HCT116 (cell line): ENCODE measurements at regions not wholly inside any gene's neighbourhood (a gene's known extent, or its start where the extent isn't known, plus 50 kb on each side); places are given as distances from the start of the nearest gene placed in this dataset.

ENCODE experiments used
- ATAC-seq: fragments of 200-7000 bp; cut with Tn5 transposase; 2 replicates; pipeline ENCODE4 v1.9.1; 2020; ENCODE audit warnings: mild to moderate bottlenecking, moderate library complexity
- BruUV-seq: library from RNA; stranded (reverse); fragments of 400-500 nt; replicated peaks from 2 replicates; lab custom pipeline; 2021; lab: Mats Ljungman, UMichigan
- CTCF ChIA-PET: fragments of 300-600 bp; sonication (Branson Sonifier 250); formaldehyde crosslinking; loops from one replicate; lab custom pipeline; 2021; ENCODE audit warnings: antibody characterized with exemption; lab: Charles Lee
- POLR2A ChIA-PET: fragments of 300-600, 350-600 bp; sonication (Branson Sonifier 250); formaldehyde crosslinking; loops from one replicate; lab custom pipeline; 2021; ENCODE audit warnings: antibody characterized with exemption; lab: Charles Lee
- RAD21 ChIA-PET, 2 experiments: fragments of 300-600 bp; sonication (Branson Sonifier 250); formaldehyde crosslinking; loops; one replicate each; lab custom pipeline; 2023; ENCODE audit warnings: low total read pairs in 2 of 2; ENCODE audit not compliant: uncharacterized antibody in 2 of 2, unreplicated experiment in 2 of 2, low non-redundant PET in 1 of 2; lab: Charles Lee
- DNase-seq: peaks from one replicate; pipeline ENCODE4 v3.0.0-alpha.2; 2010; ENCODE audit warnings: low read depth, low spot score
- H2AFZ ChIP-seq: fragments of 200-600 bp; shearing (Covaris generic), sonication (generic); 2 replicates; pipeline ENCODE4 v1.6.1; 2017; ENCODE audit warnings: low read depth, mixed run types, mixed read lengths, antibody characterized with exemption, low read length; ENCODE audit not compliant: poor library complexity, severe bottlenecking
- H3K27ac ChIP-seq: 2 replicates; pipeline ENCODE4 v1.5.1; 2012; ENCODE audit warnings: low read depth, low read length
- H3K27me3 ChIP-seq: fragments of 200-600 bp; sonication (generic); 2 replicates; pipeline ENCODE4 v1.6.1; 2016; ENCODE audit warnings: mixed run types, low read length, mixed read lengths; ENCODE audit not compliant: insufficient read depth
- H3K36me3 ChIP-seq, 2 experiments: fragments of 200-500 bp in 1 of 2; fragments of 200-600 bp in 1 of 2; sonication (Bioruptor generic) in 1 of 2; sonication (generic) in 1 of 2; 2 replicates each; pipeline versions ENCODE4 v1.5.1 to v1.6.1; 2014 to 2016; ENCODE audit warnings: low read length in 2 of 2, inconsistent platforms in 1 of 2, mixed read lengths in 1 of 2, mixed run types in 1 of 2; ENCODE audit not compliant: insufficient read depth in 2 of 2, control insufficient read depth in 1 of 2
- H3K4me1 ChIP-seq, 2 experiments: fragments of 200-600 bp in 1 of 2; sonication (generic) in 1 of 2; 2 replicates each; pipeline versions ENCODE4 v1.5.1 to v1.6.1; 2012 to 2017; ENCODE audit warnings: low read length in 2 of 2, inconsistent platforms in 1 of 2, mild to moderate bottlenecking in 1 of 2, mixed read lengths in 1 of 2, mixed run types in 1 of 2, moderate library complexity in 1 of 2; ENCODE audit not compliant: insufficient read depth in 2 of 2, control insufficient read depth in 1 of 2
- H3K4me2 ChIP-seq: fragments of 200-600 bp; sonication (generic); 2 replicates; pipeline ENCODE4 v1.6.1; 2017; ENCODE audit warnings: mixed run types, low read length, mixed read lengths
- H3K4me3 ChIP-seq, 2 experiments: fragments of 200-600 bp in 1 of 2; sonication (generic) in 1 of 2; replicated peaks in 1 of 2; 2 replicates each; pipeline ENCODE4 v1.5.1; 2011 to 2016; ENCODE audit warnings: low read length in 2 of 2, control low read depth in 1 of 2, low read depth in 1 of 2, mild to moderate bottlenecking in 1 of 2, mixed read lengths in 1 of 2, mixed run types in 1 of 2
- H3K79me2 ChIP-seq: fragments of 200-600 bp; sonication (generic); 2 replicates; pipeline ENCODE4 v1.6.1; 2017; ENCODE audit warnings: mild to moderate bottlenecking, mixed run types, low read length, moderate library complexity, mixed read lengths; ENCODE audit not compliant: insufficient read depth
- H3K9ac ChIP-seq: fragments of 200-600 bp; sonication (generic); 2 replicates; pipeline ENCODE4 v1.6.1; 2016; ENCODE audit warnings: low read length, mixed read lengths
- H3K9me2 ChIP-seq: fragments of 200-600 bp; sonication (generic), shearing (Covaris generic); 2 replicates; pipeline ENCODE4 v1.6.1; 2017; ENCODE audit warnings: mixed run types, mild to moderate bottlenecking, moderate library complexity; ENCODE audit not compliant: insufficient read depth
- H3K9me3 ChIP-seq, 2 experiments: fragments of 200-500 bp in 1 of 2; fragments of 200-600 bp in 1 of 2; sonication (Bioruptor generic) in 1 of 2; sonication (generic) in 1 of 2; 2 replicates each; pipeline ENCODE4 v1.6.1; 2014 to 2017; ENCODE audit warnings: low read length in 2 of 2, mixed read lengths in 2 of 2, inconsistent platforms in 1 of 2, low read depth in 1 of 2, mild to moderate bottlenecking in 1 of 2, mixed run types in 1 of 2, moderate library complexity in 1 of 2; ENCODE audit not compliant: control insufficient read depth in 1 of 2, insufficient read depth in 1 of 2
- H4K20me1 ChIP-seq: fragments of 200-600 bp; sonication (generic), shearing (Covaris generic); 2 replicates; pipeline ENCODE4 v1.6.1; 2017; ENCODE audit warnings: mixed run types, mild to moderate bottlenecking, moderate library complexity; ENCODE audit not compliant: insufficient read depth
- EGR1 ChIP-seq: IDR thresholded peaks from 2 replicates; pipeline ENCODE4 v1.6.1; 2012; ENCODE audit warnings: low read depth
- EZH2 ChIP-seq: fragments of 200-600 bp; sonication (generic); IDR thresholded peaks from 2 replicates; pipeline ENCODE4 v1.6.1; 2017; ENCODE audit warnings: antibody characterized with exemption, mixed run types
- FOSL1 ChIP-seq: IDR thresholded peaks from 2 replicates; pipeline ENCODE4 v1.6.1; 2012; ENCODE audit warnings: low read depth
- JUND ChIP-seq: IDR thresholded peaks from 2 replicates; pipeline ENCODE4 v1.6.1; 2012
- POLR2A ChIP-seq: IDR thresholded peaks from 2 replicates; pipeline ENCODE4 v1.7.0; 2011; ENCODE audit warnings: borderline replicate concordance; ENCODE audit not compliant: insufficient read depth, insufficient read length; ENCODE audit errors: extremely low read depth
- POLR2AphosphoS5 ChIP-seq: IDR thresholded peaks from 2 replicates; pipeline ENCODE4 v1.6.1; 2011; ENCODE audit warnings: mild to moderate bottlenecking, low read depth, low read length, moderate library complexity
- SRF ChIP-seq: IDR thresholded peaks from 2 replicates; pipeline ENCODE4 v1.6.1; 2012; ENCODE audit warnings: low read depth
- intact Hi-C: fragments of 100-400 bp; cut with micrococcal nuclease; formaldehyde crosslinking; loops from 2 replicates; pipeline ENCODE4 v1.10.0; 2022
- TF ChIP-seq, protein P1 (sequence below): IDR thresholded peaks from 2 replicates; pipeline ENCODE4 v1.6.1; 2012
- TF ChIP-seq, protein P2 (sequence below), 3 experiments: fragments of 200-600 bp in 1 of 3; sonication (generic) in 1 of 3; IDR thresholded peaks in 2 of 3; conservative IDR thresholded peaks in 1 of 3; 2 replicates each; pipeline ENCODE4 v1.5.1; 2012 to 2017; ENCODE audit warnings: low read depth in 2 of 3, low read length in 2 of 3, antibody characterized with exemption in 1 of 3, borderline replicate concordance in 1 of 3, control low read depth in 1 of 3, mild to moderate bottlenecking in 1 of 3, mixed read lengths in 1 of 3, mixed run types in 1 of 3, moderate library complexity in 1 of 3; ENCODE audit not compliant: insufficient read depth in 1 of 3

GRCh38 chr1:187773168-187773567 lies 944.4 kb downstream of the PLA2G4A start (continued):
- TF ChIP-seq, protein P1, sequence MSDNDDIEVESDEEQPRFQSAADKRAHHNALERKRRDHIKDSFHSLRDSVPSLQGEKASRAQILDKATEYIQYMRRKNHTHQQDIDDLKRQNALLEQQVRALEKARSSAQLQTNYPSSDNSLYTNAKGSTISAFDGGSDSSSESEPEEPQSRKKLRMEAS = no peak
- no peak for TF ChIP-seq EGR1
- TF ChIP-seq, all 23 proteins: peak for 0

GRCh38 chr1:187787736-187788135 lies 959.0 kb downstream of the PLA2G4A start:
- no peaks in the 10 kb centered on the region for H3K36me3 ChIP-seq
- ChIA-PET CTCF (no interaction called here), RAD21 (no interaction called here), POLR2A (no interaction called here)
- no TSS peak for BruUV-seq
- H3K27me3 ChIP-seq = no peaks in the 10 kb centered on the region
- no peak overlapping the region for H3K9ac ChIP-seq
- no peak for ATAC-seq
- no peak for TF ChIP-seq POLR2AphosphoS5
- TF ChIP-seq JUND = no peak
- no peaks in the 10 kb centered on the region for H4K20me1 ChIP-seq
- no peaks in the 10 kb centered on the region for H3K79me2 ChIP-seq
- H3K4me3 ChIP-seq = no peak overlapping the region
- H3K9me3 ChIP-seq = no peaks in the 10 kb centered on the region
- H3K4me2 ChIP-seq = no peak overlapping the region
- no peaks in the 10 kb centered on the region for H3K9me2 ChIP-seq
- no peaks in the 10 kb centered on the region for H3K4me1 ChIP-seq
- H2AFZ ChIP-seq = no peak overlapping the region
- no peak overlapping the region for H3K27ac ChIP-seq
- DNase-seq = no peak
- intact Hi-C loops = no loop called here

DNA sequence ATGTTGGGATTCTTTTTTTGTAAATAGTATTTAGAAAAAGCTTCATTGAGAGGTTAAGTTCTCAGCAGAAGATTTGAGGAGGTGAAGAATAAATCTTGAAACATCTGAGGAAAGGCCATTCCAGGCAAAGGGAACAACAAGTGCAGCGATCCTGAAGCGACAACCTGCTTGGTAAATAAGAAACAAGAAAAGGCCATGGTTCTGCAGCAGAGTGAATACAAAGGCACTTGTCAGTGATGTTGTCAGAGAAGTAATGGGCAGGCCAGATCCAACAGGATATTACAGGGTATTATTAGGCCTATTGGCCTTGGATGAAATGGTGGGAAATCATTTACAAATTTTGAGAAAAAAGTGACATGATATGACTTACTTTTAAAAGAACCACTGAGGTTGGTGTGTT lies 960.0 kb downstream of the PLA2G4A start:
- H3K4me1 ChIP-seq = no peaks in the 10 kb centered on the region
- intact Hi-C loops = no loop called here
- ChIA-PET CTCF (no interaction called here), RAD21 (no interaction called here), POLR2A (no interaction called here)
- no peak overlapping the region for H3K9ac ChIP-seq
- H3K9me2 ChIP-seq = no peaks in the 10 kb centered on the region
- H3K4me2 ChIP-seq = no peak overlapping the region
- BruUV-seq = no TSS peak
- no peaks in the 10 kb centered on the region for H4K20me1 ChIP-seq
- DNase-seq (no peak), ATAC-seq (no peak)
- TF ChIP-seq FOSL1 (no peak), EZH2 (no peak), POLR2AphosphoS5 (no peak), SRF (no peak), POLR2A (no peak)
- TF ChIP-seq, protein P2, sequence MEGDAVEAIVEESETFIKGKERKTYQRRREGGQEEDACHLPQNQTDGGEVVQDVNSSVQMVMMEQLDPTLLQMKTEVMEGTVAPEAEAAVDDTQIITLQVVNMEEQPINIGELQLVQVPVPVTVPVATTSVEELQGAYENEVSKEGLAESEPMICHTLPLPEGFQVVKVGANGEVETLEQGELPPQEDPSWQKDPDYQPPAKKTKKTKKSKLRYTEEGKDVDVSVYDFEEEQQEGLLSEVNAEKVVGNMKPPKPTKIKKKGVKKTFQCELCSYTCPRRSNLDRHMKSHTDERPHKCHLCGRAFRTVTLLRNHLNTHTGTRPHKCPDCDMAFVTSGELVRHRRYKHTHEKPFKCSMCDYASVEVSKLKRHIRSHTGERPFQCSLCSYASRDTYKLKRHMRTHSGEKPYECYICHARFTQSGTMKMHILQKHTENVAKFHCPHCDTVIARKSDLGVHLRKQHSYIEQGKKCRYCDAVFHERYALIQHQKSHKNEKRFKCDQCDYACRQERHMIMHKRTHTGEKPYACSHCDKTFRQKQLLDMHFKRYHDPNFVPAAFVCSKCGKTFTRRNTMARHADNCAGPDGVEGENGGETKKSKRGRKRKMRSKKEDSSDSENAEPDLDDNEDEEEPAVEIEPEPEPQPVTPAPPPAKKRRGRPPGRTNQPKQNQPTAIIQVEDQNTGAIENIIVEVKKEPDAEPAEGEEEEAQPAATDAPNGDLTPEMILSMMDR (IDR thresholded peaks at IDR 0.05 in 2 of 3, conservative IDR thresholded peaks at IDR 0.05 in 1 of 3; ENCODE audit: borderline replicate concordance in 1 of 3, insufficient read depth in 1 of 3, low read depth in 2 of 3, low read length in 2 of 3) = no peak
- no peaks in the 10 kb centered on the region for H3K9me3 ChIP-seq
- no peak overlapping the region for H3K4me3 ChIP-seq
- H3K79me2 ChIP-seq = no peaks in the 10 kb centered on the region
- no peak overlapping the region for H2AFZ ChIP-seq
- no peaks in the 10 kb centered on the region for H3K27me3 ChIP-seq
- H3K27ac ChIP-seq = no peak overlapping the region
- no peaks in the 10 kb centered on the region for H3K36me3 ChIP-seq
